HG03469 (cell line): ENCODE measurements at regions not wholly inside any gene's neighbourhood (a gene's known extent, or its start where the extent isn't known, plus 50 kb on each side); places are given as distances from the start of the nearest gene placed in this dataset.

Experiments
- ATAC-seq: cut with Tn5 transposase; IDR thresholded peaks from one replicate; pipeline ENCODE4 v1.9.1; 2021; ENCODE audit warnings: mild to moderate bottlenecking, moderate library complexity, moderate number of reproducible peaks; ENCODE audit not compliant: unreplicated experiment

GRCh38 chr3:176574786-176575185, 622.5 kb downstream of the TBL1XR1 start:
- no peak for ATAC-seq

GRCh38 chr3:176571926-176572325, 625.4 kb downstream of the TBL1XR1 start:
- no peak for ATAC-seq

- no peak for ATAC-seq
These were observed 626.3 kb downstream of the TBL1XR1 start for GRCh38 chr3:176570992-176571391.

DNA sequence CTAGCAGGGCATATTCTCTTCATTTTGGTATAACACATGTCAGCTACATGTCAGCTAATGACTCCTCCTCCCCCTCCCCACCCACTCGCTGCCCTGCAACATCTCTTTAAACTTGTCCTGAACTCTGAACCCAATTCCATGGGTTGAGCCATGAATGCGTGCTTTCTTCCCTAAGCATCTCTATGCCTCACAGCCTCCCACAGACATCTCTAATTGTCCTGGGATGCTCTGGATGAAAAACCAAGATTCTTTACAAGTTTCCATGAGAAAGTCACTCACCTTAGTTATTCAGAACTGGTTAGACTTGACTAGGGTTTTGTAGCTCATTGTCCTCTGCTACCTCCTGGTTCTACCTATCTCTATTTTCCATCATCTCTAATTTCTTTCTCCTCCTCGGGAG, 629.1 kb downstream of the TBL1XR1 start:
- no peak for ATAC-seq

GRCh38 chr3:176566757-176567156, 630.5 kb downstream of the TBL1XR1 start:
- no peak for ATAC-seq

GRCh38 chr3:176562331-176562730, 635.0 kb downstream of the TBL1XR1 start:
- no peak for ATAC-seq

DNA sequence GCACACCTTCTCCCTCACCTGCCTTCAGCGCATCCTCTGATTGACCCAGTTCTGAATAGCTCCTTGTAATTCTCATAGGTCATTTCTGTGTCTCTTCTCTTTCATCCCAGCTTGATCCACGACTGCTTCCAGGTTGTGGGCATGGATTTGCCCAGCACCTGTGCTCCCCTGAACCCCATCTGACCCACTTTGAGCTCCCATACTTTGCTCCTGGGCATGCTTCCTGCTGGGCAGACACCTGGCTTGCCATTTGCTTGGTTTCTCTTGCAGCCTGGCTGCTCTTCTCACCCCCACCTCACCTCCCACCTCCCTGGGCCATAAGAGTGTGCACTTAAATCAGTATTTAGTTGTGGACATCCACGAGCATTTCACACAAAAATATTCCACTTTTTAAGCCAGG, 635.5 kb downstream of the TBL1XR1 start:
- ATAC-seq: no peak

GRCh38 chr3:176554791-176555654, 642.3 kb downstream of the TBL1XR1 start:
- no peak for ATAC-seq

GRCh38 chr3:176554264-176554663, 643.0 kb downstream of the TBL1XR1 start:
- no peak for ATAC-seq

DNA sequence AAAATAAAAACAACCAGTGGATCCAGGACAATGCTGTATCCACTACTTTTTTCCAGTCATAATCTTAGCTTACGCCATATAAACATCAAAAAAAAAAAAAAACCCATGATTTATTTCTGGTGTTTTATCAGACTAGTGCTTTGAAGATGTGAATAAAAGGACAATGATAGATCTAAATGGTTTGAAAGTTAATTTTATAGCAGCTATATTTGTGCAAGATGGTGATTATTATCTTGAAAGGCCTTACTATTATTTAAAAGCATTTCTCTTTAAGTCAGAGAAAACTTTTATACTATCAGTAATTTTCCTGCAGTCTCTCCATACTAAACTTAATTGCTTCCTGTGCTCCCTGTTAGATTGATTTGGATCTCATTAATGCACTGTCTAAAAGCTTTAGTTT, 670.3 kb downstream of the TBL1XR1 start:
- no peak for ATAC-seq

GRCh38 chr3:176526225-176526624, 671.1 kb downstream of the TBL1XR1 start:
- ATAC-seq: no peak

GRCh38 chr3:176523114-176523513, 674.2 kb downstream of the TBL1XR1 start:
- no peak for ATAC-seq

- no peak for ATAC-seq
These were observed 674.8 kb downstream of the TBL1XR1 start for GRCh38 chr3:176522436-176522835.

GRCh38 chr3:176521531-176522175, 675.6 kb downstream of the TBL1XR1 start:
- ATAC-seq: no peak

DNA sequence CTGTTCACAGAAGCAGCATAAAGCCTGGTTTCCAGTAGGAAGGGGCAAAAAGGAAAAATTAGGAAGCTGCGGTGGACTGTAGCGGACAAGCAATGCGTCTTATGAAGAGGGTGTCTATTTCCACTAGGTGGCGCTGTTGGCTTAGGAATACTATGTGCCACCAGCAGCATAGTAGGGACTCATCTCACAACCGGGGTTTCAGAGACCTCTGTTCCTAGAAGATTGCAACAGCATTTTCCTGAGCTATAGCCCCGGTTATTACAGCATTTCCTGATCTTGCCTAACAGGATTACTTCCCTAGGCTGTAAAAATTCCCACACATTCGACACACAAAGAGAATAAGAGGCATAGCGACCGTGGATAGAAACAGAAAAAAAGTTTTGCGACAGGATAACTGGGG, 683.0 kb downstream of the TBL1XR1 start:
- ATAC-seq: no peak

DNA sequence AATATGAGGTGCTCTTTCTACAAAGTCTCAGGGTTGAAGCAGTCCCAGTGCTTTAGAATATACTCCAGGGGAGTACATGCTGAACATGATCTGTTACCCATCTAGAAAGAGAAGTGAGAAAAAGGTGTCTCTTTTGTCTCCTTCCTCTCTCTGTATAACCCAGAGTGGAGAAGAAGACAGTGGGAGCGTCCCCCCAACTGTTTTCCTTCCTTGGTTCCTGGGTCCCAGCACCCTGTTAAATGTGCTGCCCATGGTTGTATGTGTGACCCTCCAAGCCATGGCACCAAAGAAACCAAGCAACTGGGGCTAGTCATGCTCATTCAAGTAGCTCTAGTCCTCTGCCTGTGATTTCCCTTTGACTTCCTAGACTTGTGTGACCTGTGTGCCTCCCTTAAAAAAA, 683.7 kb downstream of the TBL1XR1 start:
- no peak for ATAC-seq

GRCh38 chr3:176512037-176512436, 685.2 kb downstream of the TBL1XR1 start:
- no peak for ATAC-seq

DNA sequence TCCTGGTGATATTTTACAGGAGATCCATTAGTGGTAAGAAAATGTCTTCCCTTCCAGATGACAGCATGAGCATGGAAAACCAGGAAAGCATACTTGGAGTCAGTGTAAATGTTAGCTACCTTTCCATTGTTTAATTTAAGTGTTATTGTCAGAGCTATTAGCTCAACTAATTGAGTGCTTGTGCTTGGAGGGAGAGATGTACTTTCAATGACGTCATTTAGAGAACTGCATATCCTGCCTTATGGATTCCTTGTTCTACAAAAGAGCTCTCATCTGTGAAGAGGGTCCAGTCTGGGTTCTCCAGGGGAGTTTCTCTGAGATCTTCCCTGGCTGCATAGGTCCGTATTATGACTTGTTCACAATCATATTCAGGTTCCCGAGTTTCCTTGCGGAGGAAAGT, 687.2 kb downstream of the TBL1XR1 start:
- ATAC-seq: no peak

DNA sequence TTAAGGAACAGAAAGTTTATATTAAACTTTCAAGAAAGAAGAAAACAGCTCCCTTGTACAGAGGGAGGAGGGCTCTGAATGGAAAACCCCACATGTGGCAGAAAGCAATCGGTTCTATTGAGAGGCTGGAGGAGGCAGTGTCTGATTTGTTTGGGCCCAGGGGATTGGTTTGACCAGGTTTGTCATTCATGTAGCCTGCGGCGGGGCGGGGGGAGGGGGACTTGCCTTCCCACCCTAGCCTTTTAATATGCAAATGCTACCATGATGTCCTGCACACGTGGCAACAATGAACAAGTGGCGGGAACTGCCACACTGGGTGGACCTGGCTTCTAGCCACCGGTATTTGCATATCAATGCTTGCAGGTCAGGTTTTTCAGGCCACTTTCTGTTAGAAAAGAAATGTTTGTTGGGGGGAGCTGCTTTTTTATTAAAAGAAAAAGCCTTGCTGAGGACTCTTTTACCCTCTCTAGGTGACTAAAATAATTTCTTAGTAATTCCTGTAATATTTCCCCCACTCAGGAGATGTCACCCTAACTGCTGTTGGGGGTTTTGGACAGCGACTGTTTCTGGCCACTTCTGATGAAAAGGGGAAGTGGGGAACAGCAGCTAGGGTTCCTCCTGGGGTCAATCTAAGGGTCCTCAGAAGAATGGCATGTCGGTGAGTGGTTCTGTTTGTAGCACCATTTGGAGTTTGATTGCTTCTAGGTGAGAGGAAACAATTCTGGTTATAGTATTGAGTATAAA, 691.2 kb downstream of the TBL1XR1 start:
- ATAC-seq: no peak

- no peak for ATAC-seq
These were observed 706.2 kb downstream of the TBL1XR1 start for GRCh38 chr3:176491084-176491483.

- no peak for ATAC-seq
These were observed 706.9 kb downstream of the TBL1XR1 start for GRCh38 chr3:176490357-176490756.

- ATAC-seq: no peak
These were observed 718.0 kb downstream of the TBL1XR1 start for GRCh38 chr3:176479248-176479647.
